Activated CD8-positive, alpha-beta T cell treated with anti-CD3 and anti-CD28 coated beads for 36 hours (primary cell): ENCODE measurements at regions not wholly inside any gene's neighbourhood (a gene's known extent, or its start where the extent isn't known, plus 50 kb on each side); places are given as distances from the start of the nearest gene placed in this dataset.

Experiments
- ATAC-seq: fragments of 200-7000 bp; cut with Tn5 transposase; one replicate; pipeline ENCODE4 v1.10.0; 2021; ENCODE audit warnings: mild to moderate bottlenecking, moderate library complexity
- CTCF ChIA-PET: fragments of 350-600 bp; sonication (Branson Sonifier 250); formaldehyde crosslinking; loops from one replicate; lab custom pipeline; 2021; ENCODE audit warnings: antibody characterized with exemption; lab: Charles Lee
- POLR2A ChIA-PET: fragments of 350-600 bp; sonication (Branson Sonifier 250); formaldehyde crosslinking; loops from one replicate; lab custom pipeline; 2021; ENCODE audit warnings: antibody characterized with exemption; lab: Charles Lee
- DNase-seq: peaks from one replicate; pipeline ENCODE4 v3.0.0-alpha.2; 2020
- H3K27ac Mint-ChIP-seq: one replicate; pipeline ENCODE4 v1.8.0; 2021; ENCODE audit warnings: mild to moderate bottlenecking, mixed read lengths
- H3K27me3 Mint-ChIP-seq: one replicate; pipeline ENCODE4 v1.8.0; 2021; ENCODE audit warnings: mixed read lengths
- H3K36me3 Mint-ChIP-seq: one replicate; pipeline ENCODE4 v1.8.0; 2021; ENCODE audit warnings: low read depth, mixed read lengths
- H3K4me1 Mint-ChIP-seq: one replicate; pipeline ENCODE4 v1.8.0; 2021; ENCODE audit warnings: low read depth, mixed read lengths
- H3K4me3 Mint-ChIP-seq: one replicate; pipeline ENCODE4 v1.8.0; 2021; ENCODE audit warnings: mild to moderate bottlenecking, moderate library complexity, mixed read lengths
- H3K9me3 Mint-ChIP-seq: one replicate; pipeline ENCODE4 v1.8.0; 2021; ENCODE audit warnings: mixed read lengths
- CTCF ChIP-seq: fragments of 200-600 bp; IDR thresholded peaks from one replicate; pipeline ENCODE4 v1.8.0; 2022; ENCODE audit warnings: antibody characterized with exemption, mild to moderate bottlenecking
- intact Hi-C: fragments of 100-400 bp; cut with micrococcal nuclease; formaldehyde crosslinking; loops from one replicate; pipeline ENCODE4 v1.10.0; 2022

DNA sequence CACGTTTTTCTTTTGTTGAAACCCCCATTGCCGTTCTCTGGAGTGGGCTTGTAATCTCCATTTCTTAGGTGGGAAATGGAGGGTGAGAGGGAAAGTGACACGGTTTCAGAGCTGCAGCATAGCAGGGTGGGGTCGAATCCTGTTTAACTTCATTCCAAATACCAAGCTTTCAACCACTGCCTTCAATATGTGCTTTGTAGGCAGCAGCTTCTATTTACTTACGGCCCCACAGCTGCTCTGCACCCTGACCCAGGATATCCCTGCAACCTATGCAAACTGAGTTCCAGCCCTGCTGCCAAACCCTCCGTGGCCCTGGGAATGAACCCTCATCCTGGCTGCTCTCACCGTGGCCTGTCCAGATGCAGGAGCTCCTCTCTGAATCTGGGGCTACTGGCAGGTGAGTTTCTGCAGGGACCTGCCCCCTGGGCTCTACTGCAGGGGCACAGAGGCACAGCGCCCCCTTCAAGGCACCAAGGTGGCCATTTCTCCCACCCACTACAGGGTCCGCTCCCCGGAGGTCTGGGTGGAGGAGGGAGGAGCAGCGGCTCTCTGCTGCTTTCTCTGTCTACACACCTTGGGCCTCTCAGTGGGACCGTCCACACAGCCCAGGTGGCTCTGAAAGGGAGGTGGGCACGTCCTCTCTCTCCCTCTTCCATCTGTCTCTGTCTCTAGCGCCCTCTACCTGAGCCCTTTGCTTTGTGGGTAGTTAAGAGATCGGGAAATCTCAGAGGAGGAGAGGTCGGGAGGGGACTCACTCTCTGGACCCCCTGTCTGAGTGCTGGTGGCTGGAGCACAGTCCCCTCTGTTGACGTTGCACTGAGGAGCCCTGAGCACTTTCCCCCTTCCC, 279.1 kb downstream of the BRD1 start:
- Mint-ChIP-seq H3K27me3 (no peaks in the 10 kb centered on the region), H3K4me3 (no peak overlapping the region), H3K36me3 (peaks cover 5% of the 10 kb centered on the region), H3K27ac (no peak overlapping the region), H3K4me1 (no peaks in the 10 kb centered on the region), H3K9me3 (peaks cover 10% of the 10 kb centered on the region)
- no peak for ATAC-seq
- TF ChIP-seq CTCF, result no peak
- DNase-seq, result no peak
- ChIA-PET POLR2A (no interaction called here), CTCF (interaction anchor here (1.0 kb wide), 1 partner anchor 33 kb away, joined by 3 read pairs; no protein-coding TSS in a partner anchor)
- intact Hi-C loops, result no loop called here

DNA sequence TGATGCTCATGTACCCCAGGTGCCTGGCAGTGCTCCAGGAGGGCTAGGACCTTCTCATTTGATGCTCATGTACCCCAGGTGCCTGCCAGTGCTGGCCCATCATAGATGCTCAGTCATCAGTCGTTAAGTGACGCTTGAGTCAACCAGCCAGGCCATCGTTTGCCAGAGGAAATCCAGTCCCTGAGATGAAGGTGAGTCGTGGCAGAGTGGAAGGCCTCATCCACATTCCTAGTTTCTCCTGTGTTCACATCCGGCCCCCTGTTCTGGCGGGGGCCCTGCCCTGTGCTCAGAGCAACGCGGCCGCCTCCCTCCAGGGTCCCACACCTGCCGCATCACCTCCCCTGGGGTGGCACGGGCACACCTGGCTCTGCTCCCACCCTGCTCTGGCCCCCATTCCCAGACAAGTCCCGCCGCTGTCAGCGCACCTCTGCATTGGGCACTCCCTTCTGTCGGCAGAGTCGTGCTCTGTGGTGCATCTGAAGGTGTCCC, 279.9 kb downstream of the BRD1 start:
- Mint-ChIP-seq H3K4me1 (no peaks in the 10 kb centered on the region), H3K27me3 (no peaks in the 10 kb centered on the region), H3K4me3 (no peak overlapping the region), H3K9me3 (peaks cover 10% of the 10 kb centered on the region), H3K27ac (no peak overlapping the region), H3K36me3 (peaks cover 5% of the 10 kb centered on the region)
- no peak for ATAC-seq
- CTCF ChIA-PET, result interaction anchor here (1.0 kb wide), 1 partner anchor 32 kb away, joined by 3 read pairs; no protein-coding TSS in a partner anchor
- POLR2A ChIA-PET, result no interaction called here
- intact Hi-C loops, result no loop called here
- no peak for TF ChIP-seq CTCF
- DNase-seq, result no peak

GRCh38 chr22:49546811-49547585, 280.7 kb downstream of the BRD1 start:
- Mint-ChIP-seq H3K27ac (no peak overlapping the region), H3K9me3 (peaks cover 10% of the 10 kb centered on the region)
- no peak for DNase-seq

DNA sequence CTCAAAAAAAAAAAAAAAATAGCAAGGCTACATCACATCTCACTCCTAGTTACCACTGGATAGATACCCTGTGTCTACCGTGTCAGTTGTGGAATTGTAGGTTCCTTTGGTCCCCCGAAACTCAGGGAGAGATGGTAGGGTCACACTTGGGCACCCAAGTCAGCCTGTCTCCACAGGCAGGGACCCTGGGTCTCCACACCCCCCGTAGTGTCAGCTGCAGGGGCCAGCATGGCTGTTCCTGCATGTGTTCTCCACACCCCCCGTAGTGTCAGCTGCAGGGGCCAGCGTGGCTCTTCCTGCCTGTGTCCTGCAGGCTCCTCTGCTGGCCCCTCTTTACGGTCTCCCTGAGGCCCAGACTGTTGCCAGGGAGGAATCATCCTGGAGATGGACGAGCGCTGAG, 282.1 kb downstream of the BRD1 start:
- ATAC-seq (no peak), DNase-seq (no peak)
- Mint-ChIP-seq H3K4me1 (no peaks in the 10 kb centered on the region), H3K27ac (no peak overlapping the region), H3K27me3 (no peaks in the 10 kb centered on the region), H3K36me3 (peaks cover 4% of the 10 kb centered on the region), H3K9me3 (peaks cover 5% of the 10 kb centered on the region), H3K4me3 (no peak overlapping the region)
- ChIA-PET POLR2A (no interaction called here), CTCF (no interaction called here)
- no peak for TF ChIP-seq CTCF
- intact Hi-C loops, result no loop called here

More at GRCh38 chr22:49546811-49547585, 280.7 kb downstream of the BRD1 start:
- Mint-ChIP-seq H3K4me1 (no peaks in the 10 kb centered on the region), H3K36me3 (peaks cover 5% of the 10 kb centered on the region), H3K27me3 (no peaks in the 10 kb centered on the region), H3K4me3 (no peak overlapping the region)
- no peak for TF ChIP-seq CTCF
- ATAC-seq, result no peak
- POLR2A ChIA-PET, result no interaction called here
- intact Hi-C loops, result no loop called here
- CTCF ChIA-PET, result no interaction called here

GRCh38 chr22:49544286-49544685, 283.4 kb downstream of the BRD1 start:
- Mint-ChIP-seq H3K36me3 (no peaks in the 10 kb centered on the region), H3K27me3 (no peaks in the 10 kb centered on the region), H3K27ac (no peak overlapping the region), H3K4me3 (no peak overlapping the region), H3K9me3 (no peaks in the 10 kb centered on the region), H3K4me1 (no peaks in the 10 kb centered on the region)
- no peak for ATAC-seq
- no peak for TF ChIP-seq CTCF
- POLR2A ChIA-PET, result no interaction called here
- CTCF ChIA-PET, result no interaction called here
- intact Hi-C loops, result no loop called here
- DNase-seq, result no peak
